ENCODE measurements at regions not wholly inside any gene's neighbourhood (a gene's known extent, or its start where the extent isn't known, plus 50 kb on each side); places are given as distances from the start of the nearest gene placed in this dataset.

DNA sequence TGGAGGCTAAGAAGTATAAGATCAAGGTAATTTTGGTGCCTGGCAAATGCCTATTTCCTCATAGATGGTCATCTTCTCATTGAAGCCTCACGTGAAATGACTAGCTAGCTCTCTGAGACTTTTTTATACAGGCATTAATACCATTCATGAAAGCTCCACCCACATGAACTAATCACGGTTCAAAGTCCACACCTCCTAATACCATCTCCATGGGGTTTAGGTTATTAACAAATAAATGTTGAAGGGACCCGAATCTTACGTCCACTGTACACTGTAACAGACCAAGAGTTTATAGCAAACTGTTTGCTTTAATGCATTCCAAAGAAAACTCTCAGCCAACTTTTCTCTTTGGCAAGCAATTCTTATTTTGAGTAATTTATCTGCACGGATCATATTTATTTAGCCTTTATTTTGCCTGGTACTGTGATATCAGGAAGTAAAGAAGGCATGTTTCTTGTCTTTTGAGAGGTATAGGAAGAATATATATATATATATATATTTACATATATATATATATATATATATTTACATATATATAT is 296.1 kb upstream of the LRRC7 start:
- TF ChIP-seq TAF1 (IDR thresholded peaks at IDR 0.05; ENCODE audit: borderline replicate concordance, low read depth, low read length): no peak
- no peak for TF ChIP-seq POLR2AphosphoS5 (IDR thresholded peaks at IDR 0.05; ENCODE audit: low read depth, low read length)

Data from GM12892 (cell line).